Calu3 (cell line): ENCODE measurements at regions not wholly inside any gene's neighbourhood (a gene's known extent, or its start where the extent isn't known, plus 50 kb on each side); places are given as distances from the start of the nearest gene placed in this dataset.

Source experiments
- BruUV-seq: library from RNA; stranded (reverse); fragments of 400-500 nt; replicated peaks from 2 replicates; lab custom pipeline; 2021; lab: Mats Ljungman, UMichigan
- CTCF ChIA-PET: fragments of 300-600 bp; sonication (Branson Sonifier 250); formaldehyde crosslinking; loops from one replicate; lab custom pipeline; 2022; ENCODE audit warnings: antibody characterized with exemption; lab: Charles Lee
- DNase-seq: peaks from one replicate; pipeline ENCODE4 v3.0.0; 2022
- H3K27ac Mint-ChIP-seq: one replicate; pipeline ENCODE4 v1.8.0; 2022; ENCODE audit warnings: mixed read lengths; ENCODE audit not compliant: unreplicated experiment
- H3K27me3 Mint-ChIP-seq: one replicate; pipeline ENCODE4 v1.8.0; 2022; ENCODE audit warnings: mixed read lengths; ENCODE audit not compliant: unreplicated experiment
- H3K36me3 Mint-ChIP-seq: one replicate; pipeline ENCODE4 v1.8.0; 2022; ENCODE audit warnings: mild to moderate bottlenecking, moderate library complexity, mixed read lengths; ENCODE audit not compliant: insufficient read depth, unreplicated experiment
- H3K4me1 Mint-ChIP-seq: one replicate; pipeline ENCODE4 v1.8.0; 2022; ENCODE audit warnings: mild to moderate bottlenecking, low read depth, mixed read lengths; ENCODE audit not compliant: unreplicated experiment
- H3K4me3 Mint-ChIP-seq: one replicate; pipeline ENCODE4 v1.8.0; 2022; ENCODE audit warnings: mild to moderate bottlenecking, low read depth, moderate library complexity, mixed read lengths; ENCODE audit not compliant: unreplicated experiment
- H3K9me3 Mint-ChIP-seq: one replicate; pipeline ENCODE4 v1.8.0; 2022; ENCODE audit warnings: low read depth, mixed read lengths; ENCODE audit not compliant: unreplicated experiment
- intact Hi-C: fragments of 100-400 bp; cut with micrococcal nuclease; formaldehyde crosslinking; loops from one replicate; pipeline ENCODE4 v1.10.0; 2022; ENCODE audit not compliant: unreplicated experiment
- TF ChIP-seq, protein P1 (sequence below): fragments of 200-600 bp; IDR thresholded peaks from one replicate; pipeline ENCODE4 v1.8.0; 2022; ENCODE audit warnings: antibody characterized with exemption; ENCODE audit not compliant: unreplicated experiment

- no peak overlapping the region for H3K27ac Mint-ChIP-seq
- H3K27me3 Mint-ChIP-seq = peaks cover 12% of the 10 kb centered on the region
- H3K4me3 Mint-ChIP-seq = no peak overlapping the region
- CTCF ChIA-PET = no interaction called here
- no peak for DNase-seq
- no peaks in the 10 kb centered on the region for H3K36me3 Mint-ChIP-seq
- BruUV-seq = no TSS peak
- H3K9me3 Mint-ChIP-seq = peaks cover 9% of the 10 kb centered on the region
- intact Hi-C loops = no loop called here
- TF ChIP-seq, protein P1, sequence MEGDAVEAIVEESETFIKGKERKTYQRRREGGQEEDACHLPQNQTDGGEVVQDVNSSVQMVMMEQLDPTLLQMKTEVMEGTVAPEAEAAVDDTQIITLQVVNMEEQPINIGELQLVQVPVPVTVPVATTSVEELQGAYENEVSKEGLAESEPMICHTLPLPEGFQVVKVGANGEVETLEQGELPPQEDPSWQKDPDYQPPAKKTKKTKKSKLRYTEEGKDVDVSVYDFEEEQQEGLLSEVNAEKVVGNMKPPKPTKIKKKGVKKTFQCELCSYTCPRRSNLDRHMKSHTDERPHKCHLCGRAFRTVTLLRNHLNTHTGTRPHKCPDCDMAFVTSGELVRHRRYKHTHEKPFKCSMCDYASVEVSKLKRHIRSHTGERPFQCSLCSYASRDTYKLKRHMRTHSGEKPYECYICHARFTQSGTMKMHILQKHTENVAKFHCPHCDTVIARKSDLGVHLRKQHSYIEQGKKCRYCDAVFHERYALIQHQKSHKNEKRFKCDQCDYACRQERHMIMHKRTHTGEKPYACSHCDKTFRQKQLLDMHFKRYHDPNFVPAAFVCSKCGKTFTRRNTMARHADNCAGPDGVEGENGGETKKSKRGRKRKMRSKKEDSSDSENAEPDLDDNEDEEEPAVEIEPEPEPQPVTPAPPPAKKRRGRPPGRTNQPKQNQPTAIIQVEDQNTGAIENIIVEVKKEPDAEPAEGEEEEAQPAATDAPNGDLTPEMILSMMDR = no peak
- H3K4me1 Mint-ChIP-seq = no peaks in the 10 kb centered on the region
Measured at GRCh38 chr6:147941143-147941542, 401.5 kb upstream of the SASH1 start.

GRCh38 chr6:147942363-147942762, 400.3 kb upstream of the SASH1 start:
- DNase-seq = no peak
- peaks cover 12% of the 10 kb centered on the region for H3K27me3 Mint-ChIP-seq
- no peak overlapping the region for H3K4me3 Mint-ChIP-seq
- TF ChIP-seq, protein P1 = no peak
- H3K27ac Mint-ChIP-seq = no peak overlapping the region
- BruUV-seq = no TSS peak
- H3K9me3 Mint-ChIP-seq = peaks cover 9% of the 10 kb centered on the region
- H3K4me1 Mint-ChIP-seq = no peaks in the 10 kb centered on the region
- intact Hi-C loops = no loop called here
- H3K36me3 Mint-ChIP-seq = no peaks in the 10 kb centered on the region
- CTCF ChIA-PET = no interaction called here

DNA sequence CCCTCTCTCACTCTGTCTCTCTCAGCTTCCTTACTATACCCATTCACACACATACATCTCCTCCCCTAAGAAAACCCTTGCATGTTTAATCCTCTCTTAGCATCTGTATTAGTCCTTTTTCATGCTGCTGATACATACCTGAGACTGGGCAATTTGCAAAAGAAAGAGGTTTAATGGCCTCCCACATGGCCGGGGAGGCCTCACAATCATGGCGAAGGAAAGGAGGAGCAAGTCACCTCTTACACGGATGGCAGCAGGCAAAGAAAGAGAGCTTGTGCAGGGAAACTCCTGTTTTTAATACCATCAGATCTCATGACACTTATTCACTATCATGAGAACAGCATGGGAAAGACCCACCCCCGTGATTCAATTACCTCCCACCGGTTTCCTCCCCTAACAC, 398.5 kb upstream of the SASH1 start:
- H3K4me3 Mint-ChIP-seq = no peak overlapping the region
- no peak for DNase-seq
- H3K27me3 Mint-ChIP-seq = peaks cover 12% of the 10 kb centered on the region
- CTCF ChIA-PET = no interaction called here
- TF ChIP-seq, protein P1 = no peak
- BruUV-seq = no TSS peak
- intact Hi-C loops = no loop called here
- no peaks in the 10 kb centered on the region for H3K36me3 Mint-ChIP-seq
- no peaks in the 10 kb centered on the region for H3K4me1 Mint-ChIP-seq
- H3K27ac Mint-ChIP-seq = no peak overlapping the region
- peaks cover 9% of the 10 kb centered on the region for H3K9me3 Mint-ChIP-seq

DNA sequence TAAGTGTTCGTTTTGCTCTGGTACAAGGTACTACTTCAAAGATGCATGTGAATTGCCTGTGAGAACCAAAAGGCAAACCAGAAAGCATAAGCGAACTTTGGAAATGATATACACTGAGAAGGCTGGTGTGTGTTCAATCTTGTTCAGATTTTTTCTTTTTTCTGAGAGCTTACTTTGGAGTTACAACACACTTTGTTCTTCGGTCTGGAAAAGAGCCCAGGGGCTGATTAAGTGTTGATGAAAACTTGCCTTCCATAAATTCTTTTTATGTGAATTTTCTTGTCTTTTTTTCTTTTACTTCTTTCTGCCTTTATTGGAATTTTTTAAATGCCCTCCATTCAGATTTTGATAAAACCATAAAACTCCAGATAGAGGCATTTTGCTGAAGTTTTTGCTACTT, 395.1 kb upstream of the SASH1 start:
- Mint-ChIP-seq H3K36me3 (no peaks in the 10 kb centered on the region), H3K9me3 (peaks cover 9% of the 10 kb centered on the region), H3K4me1 (no peaks in the 10 kb centered on the region), H3K4me3 (no peak overlapping the region), H3K27ac (no peak overlapping the region), H3K27me3 (peaks cover 12% of the 10 kb centered on the region)
- TF ChIP-seq, protein P1 = no peak
- CTCF ChIA-PET = no interaction called here
- DNase-seq = no peak
- BruUV-seq = no TSS peak
- intact Hi-C loops = no loop called here
